Calu3 (cell line): ENCODE measurements at regions not wholly inside any gene's neighbourhood (a gene's known extent, or its start where the extent isn't known, plus 50 kb on each side); places are given as distances from the start of the nearest gene placed in this dataset.

Experiments
- BruUV-seq: library from RNA; stranded (reverse); fragments of 400-500 nt; replicated peaks from 2 replicates; lab custom pipeline; 2021; lab: Mats Ljungman, UMichigan
- CTCF ChIA-PET: fragments of 300-600 bp; sonication (Branson Sonifier 250); formaldehyde crosslinking; loops from one replicate; lab custom pipeline; 2022; ENCODE audit warnings: antibody characterized with exemption; lab: Charles Lee
- DNase-seq: peaks from one replicate; pipeline ENCODE4 v3.0.0; 2022
- H3K27ac Mint-ChIP-seq: one replicate; pipeline ENCODE4 v1.8.0; 2022; ENCODE audit warnings: mixed read lengths; ENCODE audit not compliant: unreplicated experiment
- H3K27me3 Mint-ChIP-seq: one replicate; pipeline ENCODE4 v1.8.0; 2022; ENCODE audit warnings: mixed read lengths; ENCODE audit not compliant: unreplicated experiment
- H3K36me3 Mint-ChIP-seq: one replicate; pipeline ENCODE4 v1.8.0; 2022; ENCODE audit warnings: mild to moderate bottlenecking, moderate library complexity, mixed read lengths; ENCODE audit not compliant: insufficient read depth, unreplicated experiment
- H3K4me1 Mint-ChIP-seq: one replicate; pipeline ENCODE4 v1.8.0; 2022; ENCODE audit warnings: mild to moderate bottlenecking, low read depth, mixed read lengths; ENCODE audit not compliant: unreplicated experiment
- H3K4me3 Mint-ChIP-seq: one replicate; pipeline ENCODE4 v1.8.0; 2022; ENCODE audit warnings: mild to moderate bottlenecking, low read depth, moderate library complexity, mixed read lengths; ENCODE audit not compliant: unreplicated experiment
- H3K9me3 Mint-ChIP-seq: one replicate; pipeline ENCODE4 v1.8.0; 2022; ENCODE audit warnings: low read depth, mixed read lengths; ENCODE audit not compliant: unreplicated experiment
- intact Hi-C: fragments of 100-400 bp; cut with micrococcal nuclease; formaldehyde crosslinking; loops from one replicate; pipeline ENCODE4 v1.10.0; 2022; ENCODE audit not compliant: unreplicated experiment
- TF ChIP-seq, protein P1 (sequence below): fragments of 200-600 bp; IDR thresholded peaks from one replicate; pipeline ENCODE4 v1.8.0; 2022; ENCODE audit warnings: antibody characterized with exemption; ENCODE audit not compliant: unreplicated experiment

DNA sequence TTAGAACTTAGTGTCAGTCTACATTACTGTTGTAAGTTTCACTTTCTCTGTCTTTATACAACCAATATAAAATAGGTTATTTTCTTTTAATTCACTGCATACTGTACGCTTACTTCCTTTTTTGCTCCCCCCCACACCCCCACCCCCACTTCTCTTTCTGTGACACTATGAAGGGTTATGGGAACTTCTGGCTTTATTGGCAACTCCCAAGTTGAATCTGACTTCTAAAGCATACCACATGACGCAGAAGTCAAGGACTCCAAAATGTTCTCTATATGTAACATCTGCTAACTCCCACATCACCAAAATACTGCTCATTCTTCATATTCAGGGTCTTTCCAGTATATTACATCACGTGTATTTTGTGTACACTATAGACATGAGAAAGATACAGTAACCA is 81.2 kb upstream of the ATXN7L3B start:
- BruUV-seq: no TSS peak
- Mint-ChIP-seq H3K27ac (no peak overlapping the region), H3K4me3 (no peak overlapping the region), H3K9me3 (no peaks in the 10 kb centered on the region), H3K27me3 (no peaks in the 10 kb centered on the region), H3K36me3 (no peaks in the 10 kb centered on the region), H3K4me1 (no peaks in the 10 kb centered on the region)
- DNase-seq: no peak
- intact Hi-C loops: no loop called here
- TF ChIP-seq, protein P1, sequence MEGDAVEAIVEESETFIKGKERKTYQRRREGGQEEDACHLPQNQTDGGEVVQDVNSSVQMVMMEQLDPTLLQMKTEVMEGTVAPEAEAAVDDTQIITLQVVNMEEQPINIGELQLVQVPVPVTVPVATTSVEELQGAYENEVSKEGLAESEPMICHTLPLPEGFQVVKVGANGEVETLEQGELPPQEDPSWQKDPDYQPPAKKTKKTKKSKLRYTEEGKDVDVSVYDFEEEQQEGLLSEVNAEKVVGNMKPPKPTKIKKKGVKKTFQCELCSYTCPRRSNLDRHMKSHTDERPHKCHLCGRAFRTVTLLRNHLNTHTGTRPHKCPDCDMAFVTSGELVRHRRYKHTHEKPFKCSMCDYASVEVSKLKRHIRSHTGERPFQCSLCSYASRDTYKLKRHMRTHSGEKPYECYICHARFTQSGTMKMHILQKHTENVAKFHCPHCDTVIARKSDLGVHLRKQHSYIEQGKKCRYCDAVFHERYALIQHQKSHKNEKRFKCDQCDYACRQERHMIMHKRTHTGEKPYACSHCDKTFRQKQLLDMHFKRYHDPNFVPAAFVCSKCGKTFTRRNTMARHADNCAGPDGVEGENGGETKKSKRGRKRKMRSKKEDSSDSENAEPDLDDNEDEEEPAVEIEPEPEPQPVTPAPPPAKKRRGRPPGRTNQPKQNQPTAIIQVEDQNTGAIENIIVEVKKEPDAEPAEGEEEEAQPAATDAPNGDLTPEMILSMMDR: no peak
- CTCF ChIA-PET: no interaction called here

DNA sequence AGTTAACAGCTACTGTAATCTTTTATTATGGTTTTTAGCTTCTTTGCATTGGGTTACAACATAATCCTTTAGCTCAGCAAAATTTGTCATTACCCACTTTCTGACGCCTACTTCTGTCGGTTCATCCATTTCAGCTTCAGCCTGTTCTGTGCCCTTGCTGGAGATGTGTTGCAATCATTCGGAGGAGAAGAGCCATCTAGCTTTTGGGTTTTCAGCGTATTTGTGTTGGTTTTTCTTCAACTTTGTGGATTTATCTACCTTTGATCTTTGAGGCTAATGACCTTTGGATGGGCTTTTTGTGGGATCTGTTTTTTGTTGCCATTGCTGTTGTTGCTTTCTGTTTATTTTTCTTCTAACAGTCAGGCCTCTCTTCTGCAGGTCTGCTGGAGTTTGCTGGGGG is 69.2 kb upstream of the ATXN7L3B start:
- no TSS peak for BruUV-seq
- intact Hi-C loops: no loop called here
- CTCF ChIA-PET: no interaction called here
- Mint-ChIP-seq H3K4me3 (no peak overlapping the region), H3K9me3 (peaks cover 4% of the 10 kb centered on the region), H3K27ac (no peak overlapping the region), H3K4me1 (no peaks in the 10 kb centered on the region), H3K27me3 (no peaks in the 10 kb centered on the region), H3K36me3 (no peaks in the 10 kb centered on the region)
- DNase-seq: no peak
- TF ChIP-seq, protein P1: no peak

DNA sequence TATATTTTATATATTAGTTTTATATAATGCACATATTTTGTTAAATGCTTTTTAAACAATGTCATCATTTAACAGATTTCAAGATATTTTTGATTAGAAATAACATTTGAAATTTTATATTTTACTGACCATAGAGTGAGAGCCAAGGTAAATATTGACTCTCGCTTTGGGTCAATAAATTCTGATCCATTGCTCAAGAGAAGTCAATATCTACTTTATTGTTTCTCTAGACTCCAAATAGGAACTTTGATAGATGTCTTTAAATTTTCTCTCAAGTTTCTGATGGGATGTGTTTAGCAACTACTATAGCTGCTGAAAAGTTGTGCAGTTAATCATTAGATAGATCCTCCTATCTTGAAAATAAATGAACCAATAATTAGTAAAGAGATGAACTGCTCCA is 61.4 kb upstream of the ATXN7L3B start:
- no peak overlapping the region for H3K4me3 Mint-ChIP-seq
- no peak overlapping the region for H3K27ac Mint-ChIP-seq
- BruUV-seq: no TSS peak
- intact Hi-C loops: no loop called here
- CTCF ChIA-PET: no interaction called here
- no peaks in the 10 kb centered on the region for H3K36me3 Mint-ChIP-seq
- H3K9me3 Mint-ChIP-seq: no peaks in the 10 kb centered on the region
- no peaks in the 10 kb centered on the region for H3K4me1 Mint-ChIP-seq
- TF ChIP-seq, protein P1: no peak
- DNase-seq: no peak
- no peaks in the 10 kb centered on the region for H3K27me3 Mint-ChIP-seq

DNA sequence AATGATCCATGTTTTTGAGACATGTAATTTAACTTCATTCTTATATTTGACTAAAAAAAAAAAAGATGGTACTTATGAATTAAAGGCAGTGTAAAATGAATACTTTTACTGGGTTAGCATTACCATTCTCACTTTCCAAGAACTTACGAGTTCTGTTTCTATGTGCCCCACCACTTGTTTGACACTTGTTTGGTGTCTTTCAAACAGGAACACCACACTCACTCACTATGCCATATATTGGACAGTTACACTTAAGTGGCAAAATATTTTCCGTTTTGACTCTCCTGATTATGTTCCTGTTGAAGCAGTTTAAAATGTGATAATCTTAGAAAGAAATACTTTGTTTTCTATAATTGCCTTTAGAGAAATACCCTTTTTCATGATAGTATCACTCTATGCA is 56.6 kb upstream of the ATXN7L3B start:
- no peaks in the 10 kb centered on the region for H3K36me3 Mint-ChIP-seq
- DNase-seq: no peak
- H3K27me3 Mint-ChIP-seq: no peaks in the 10 kb centered on the region
- intact Hi-C loops: no loop called here
- no TSS peak for BruUV-seq
- H3K9me3 Mint-ChIP-seq: no peaks in the 10 kb centered on the region
- H3K4me3 Mint-ChIP-seq: no peak overlapping the region
- H3K4me1 Mint-ChIP-seq: peaks cover 9% of the 10 kb centered on the region
- TF ChIP-seq, protein P1: no peak
- CTCF ChIA-PET: no interaction called here
- H3K27ac Mint-ChIP-seq: no peak overlapping the region
